CD4-positive, alpha-beta T cell treated with Interleukin-17A for 4 hours (primary cell): ENCODE measurements at regions not wholly inside any gene's neighbourhood (a gene's known extent, or its start where the extent isn't known, plus 50 kb on each side); places are given as distances from the start of the nearest gene placed in this dataset.
A peak's percentile ranks its signal among the peaks of the same experiment; 100 is the strongest.

Source experiments
- DNase-seq: peaks from one replicate; pipeline ENCODE4 v3.0.0-alpha.2; 2020; ENCODE audit warnings: mixed read lengths

- DNase-seq: no peak
Observed at GRCh38 chr11:123378096-123378495, 52.0 kb upstream of the GRAMD1B start.

- DNase-seq: no peak
Observed at GRCh38 chr11:123377355-123377754, 52.7 kb upstream of the GRAMD1B start.

- no peak for DNase-seq
Observed at GRCh38 chr11:123375832-123376231, 54.2 kb upstream of the GRAMD1B start.

GRCh38 chr11:123374622-123374968, 55.5 kb upstream of the GRAMD1B start:
- no peak for DNase-seq

- no peak for DNase-seq
Observed at GRCh38 chr11:123373754-123374621, 56.1 kb upstream of the GRAMD1B start.

- no peak for DNase-seq
Observed at GRCh38 chr11:123371506-123372297, 58.4 kb upstream of the GRAMD1B start.

GRCh38 chr11:123366924-123367323, 63.1 kb upstream of the GRAMD1B start:
- no peak for DNase-seq

- DNase-seq: no peak
Observed at GRCh38 chr11:123365955-123366354, 64.1 kb upstream of the GRAMD1B start.

GRCh38 chr11:123364080-123364479, 66.0 kb upstream of the GRAMD1B start:
- DNase-seq: no peak

GRCh38 chr11:123363556-123363955, 66.5 kb upstream of the GRAMD1B start:
- no peak for DNase-seq

- DNase-seq: no peak
Observed at GRCh38 chr11:123362941-123363340, 67.1 kb upstream of the GRAMD1B start.

GRCh38 chr11:123362186-123362585, 67.9 kb upstream of the GRAMD1B start:
- no peak for DNase-seq

GRCh38 chr11:123361110-123361509, 69.0 kb upstream of the GRAMD1B start:
- no peak for DNase-seq

GRCh38 chr11:123360267-123360936, 69.7 kb upstream of the GRAMD1B start:
- no peak for DNase-seq

GRCh38 chr11:123357990-123358827, 71.9 kb upstream of the GRAMD1B start:
- DNase-seq: peak; percentile 31

GRCh38 chr11:123357353-123357989, 72.6 kb upstream of the GRAMD1B start:
- DNase-seq: no peak

- DNase-seq: no peak
Observed at GRCh38 chr11:123356539-123356938, 73.5 kb upstream of the GRAMD1B start.

- DNase-seq: no peak
Observed at GRCh38 chr11:123354371-123354975, 75.6 kb upstream of the GRAMD1B start.

- DNase-seq: no peak
Observed at GRCh38 chr11:123351375-123351774, 78.7 kb upstream of the GRAMD1B start.

- no peak for DNase-seq
Observed at GRCh38 chr11:123349382-123349781, 80.7 kb upstream of the GRAMD1B start.

- no peak for DNase-seq
Observed at GRCh38 chr11:123344790-123345357, 85.2 kb upstream of the GRAMD1B start.
